GM21515 (cell line): ENCODE measurements at regions not wholly inside any gene's neighbourhood (a gene's known extent, or its start where the extent isn't known, plus 50 kb on each side); places are given as distances from the start of the nearest gene placed in this dataset.

ENCODE experiments used
- ATAC-seq: cut with Tn5 transposase; IDR thresholded peaks from one replicate; pipeline ENCODE4 v1.9.1; 2021; ENCODE audit not compliant: unreplicated experiment

DNA sequence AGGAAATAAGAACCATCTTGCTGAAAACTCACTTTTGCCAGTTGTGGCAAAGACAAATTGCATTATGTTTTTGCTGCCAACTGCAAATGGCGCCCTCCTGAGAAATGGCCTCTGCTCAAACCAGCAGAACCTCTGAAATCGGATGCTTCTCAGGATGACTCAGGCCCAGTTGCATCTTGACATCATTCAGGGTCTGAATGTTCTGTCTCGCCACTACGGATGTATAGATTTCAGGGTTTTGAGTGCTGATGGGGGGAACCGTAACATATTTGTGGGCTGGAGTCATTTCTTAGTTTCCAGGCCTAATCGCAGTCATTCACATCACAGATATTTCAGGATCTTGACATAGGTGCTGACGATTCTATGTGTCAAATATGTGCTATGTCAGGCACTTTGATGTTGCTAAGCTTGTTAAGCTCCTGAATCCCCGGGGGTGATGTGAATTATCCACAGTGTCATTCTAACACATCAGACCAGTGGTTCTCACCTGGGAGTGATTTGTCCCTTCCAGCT, 207.1 kb downstream of the NFATC2 start:
- no peak for ATAC-seq

DNA sequence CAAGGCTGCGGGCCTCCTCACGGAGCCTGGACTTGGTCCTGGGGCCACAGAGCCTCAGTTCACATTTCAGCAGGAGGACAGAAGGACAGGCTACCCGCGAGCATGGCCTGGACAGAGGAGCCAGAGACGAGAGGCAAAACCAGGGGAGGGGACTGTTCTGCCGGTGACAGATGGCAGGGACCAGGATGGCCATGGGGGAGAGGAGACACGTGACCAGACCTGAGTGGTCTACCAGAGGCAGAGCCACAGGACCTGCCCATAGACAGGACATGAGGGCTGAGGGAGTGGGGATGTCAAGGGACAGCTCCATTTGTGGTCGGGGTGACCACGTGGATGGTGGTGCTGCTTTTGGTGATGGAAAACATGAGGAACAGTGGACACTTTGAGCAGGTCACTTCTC, 207.9 kb downstream of the NFATC2 start:
- ATAC-seq = no peak

DNA sequence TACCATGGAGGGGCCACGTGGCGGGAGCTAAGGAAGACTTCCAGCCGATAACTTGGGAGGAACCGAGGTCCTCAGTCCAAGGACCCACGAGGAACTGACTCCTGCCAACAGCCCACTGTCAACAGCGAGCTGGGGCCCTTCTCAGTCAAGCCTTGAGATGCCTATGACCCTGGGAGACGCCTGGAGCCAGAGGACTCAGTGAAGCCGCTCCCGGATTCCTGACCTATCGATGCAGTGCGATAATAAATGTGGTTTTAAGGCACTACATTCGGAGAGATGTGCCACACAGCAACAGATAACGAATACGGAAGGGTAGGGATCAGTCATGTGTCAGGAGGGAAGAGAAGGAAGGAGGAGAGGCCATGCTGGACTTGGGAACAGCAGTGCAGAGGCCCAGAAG, 208.5 kb downstream of the NFATC2 start:
- ATAC-seq = no peak

- ATAC-seq = no peak
Measured at GRCh38 chr20:51333446-51333845, 209.1 kb downstream of the NFATC2 start.

DNA sequence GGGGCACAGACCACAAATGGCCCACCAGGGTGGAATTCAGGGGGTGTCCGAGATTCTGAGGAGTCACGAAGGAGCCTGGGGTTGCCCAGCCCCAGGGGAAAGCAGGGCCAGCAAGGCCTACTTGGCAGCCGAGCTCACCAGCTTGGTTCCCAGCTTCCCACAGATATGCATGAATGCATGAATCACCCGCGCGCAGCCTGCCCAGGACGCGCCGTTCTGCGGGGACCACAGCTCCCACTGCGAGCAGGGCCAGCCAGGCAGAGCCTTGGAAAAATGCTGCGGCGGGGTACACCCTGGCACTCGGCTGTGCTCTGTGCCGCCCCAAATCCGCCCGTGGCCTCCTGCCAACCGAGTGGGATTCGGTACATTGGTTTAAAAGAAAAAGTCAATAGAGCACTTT, 211.0 kb downstream of the NFATC2 start:
- no peak for ATAC-seq

GRCh38 chr20:51329845-51330244, 212.7 kb downstream of the NFATC2 start:
- no peak for ATAC-seq

DNA sequence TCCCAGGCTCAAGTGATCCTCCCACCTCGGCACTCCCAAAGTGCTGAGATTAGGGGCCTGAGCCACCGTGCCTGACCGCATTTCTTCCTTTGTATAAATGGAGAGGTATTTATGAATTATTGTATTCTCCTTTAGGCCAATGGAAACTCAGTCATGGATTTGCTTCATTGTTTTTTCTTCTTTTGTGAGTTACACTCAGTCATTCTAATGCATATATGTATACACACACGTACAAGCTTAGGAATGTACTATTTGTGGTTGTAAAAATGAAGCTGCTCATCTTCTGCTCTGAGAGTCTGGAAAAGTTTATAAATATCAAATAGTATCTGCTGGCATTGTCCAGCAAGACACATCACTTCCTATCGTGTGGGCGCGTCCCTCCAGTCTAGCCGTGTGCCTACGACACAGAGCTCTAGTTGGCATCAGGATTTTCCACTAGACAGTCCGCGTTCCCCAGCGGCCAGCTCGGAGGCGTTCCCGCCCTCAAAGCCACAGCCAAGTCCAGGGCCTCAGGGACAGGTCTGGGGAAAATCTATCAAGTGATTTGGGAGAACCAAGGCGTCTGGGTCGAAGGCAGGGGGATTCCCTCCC, 215.2 kb downstream of the NFATC2 start:
- no peak for ATAC-seq

- no peak for ATAC-seq
Measured at GRCh38 chr20:51326201-51326819, 216.2 kb downstream of the NFATC2 start.

GRCh38 chr20:51322164-51322707, 220.3 kb downstream of the NFATC2 start:
- no peak for ATAC-seq

DNA sequence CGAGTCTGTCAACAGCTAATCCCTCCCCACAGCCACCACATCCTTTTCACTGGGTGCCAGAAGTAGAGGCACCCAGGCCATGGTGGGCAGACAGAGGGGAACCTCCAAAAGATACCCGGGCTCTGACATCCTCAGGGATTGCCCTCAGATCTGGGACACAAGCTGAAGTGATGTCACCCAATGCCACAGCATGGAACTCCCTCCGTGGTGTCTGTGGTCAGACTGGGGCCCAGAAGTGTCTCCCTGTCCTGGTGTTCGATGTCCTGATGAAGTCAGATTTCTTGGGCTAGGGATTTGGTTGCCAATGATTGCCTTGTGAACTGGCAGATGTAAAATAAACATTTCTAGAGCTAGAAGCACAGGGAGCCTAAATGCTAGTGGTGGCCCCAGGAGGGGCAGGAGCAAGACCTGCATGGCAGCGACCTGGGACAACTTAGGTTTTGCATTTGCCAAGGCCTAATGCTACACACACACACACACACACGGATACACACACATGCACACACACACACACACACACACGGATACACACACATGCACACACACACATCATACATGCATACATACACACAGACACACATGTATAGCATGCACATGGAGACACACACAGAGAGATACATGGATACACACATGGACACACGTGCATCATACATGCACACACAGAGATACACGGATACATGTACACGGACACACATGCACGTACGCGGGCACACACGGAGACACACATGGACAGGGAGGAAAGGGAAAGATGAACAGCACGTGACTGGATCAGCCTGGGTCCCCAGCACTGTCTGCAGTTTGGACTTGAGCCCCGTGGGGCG, 221.0 kb downstream of the NFATC2 start:
- ATAC-seq = no peak

DNA sequence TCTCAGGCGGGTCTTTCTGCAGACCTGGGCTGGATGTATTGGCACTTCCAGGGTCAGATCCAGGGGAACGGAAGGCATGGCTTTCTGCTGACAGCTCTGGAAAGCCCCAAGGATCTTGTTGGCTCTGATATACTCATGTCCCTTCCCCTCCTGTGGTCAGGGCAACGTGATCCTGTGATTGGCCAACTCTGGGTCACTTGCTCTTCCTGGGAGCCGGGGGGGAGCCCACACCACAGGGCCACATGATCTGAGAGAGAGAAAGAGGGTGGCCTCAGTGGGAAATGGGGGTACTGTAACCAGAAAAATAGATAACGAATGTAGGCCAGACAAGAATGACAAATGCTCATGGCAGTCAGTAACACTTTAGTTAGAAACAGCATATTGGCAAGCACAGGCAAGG, 223.0 kb downstream of the NFATC2 start:
- no peak for ATAC-seq

DNA sequence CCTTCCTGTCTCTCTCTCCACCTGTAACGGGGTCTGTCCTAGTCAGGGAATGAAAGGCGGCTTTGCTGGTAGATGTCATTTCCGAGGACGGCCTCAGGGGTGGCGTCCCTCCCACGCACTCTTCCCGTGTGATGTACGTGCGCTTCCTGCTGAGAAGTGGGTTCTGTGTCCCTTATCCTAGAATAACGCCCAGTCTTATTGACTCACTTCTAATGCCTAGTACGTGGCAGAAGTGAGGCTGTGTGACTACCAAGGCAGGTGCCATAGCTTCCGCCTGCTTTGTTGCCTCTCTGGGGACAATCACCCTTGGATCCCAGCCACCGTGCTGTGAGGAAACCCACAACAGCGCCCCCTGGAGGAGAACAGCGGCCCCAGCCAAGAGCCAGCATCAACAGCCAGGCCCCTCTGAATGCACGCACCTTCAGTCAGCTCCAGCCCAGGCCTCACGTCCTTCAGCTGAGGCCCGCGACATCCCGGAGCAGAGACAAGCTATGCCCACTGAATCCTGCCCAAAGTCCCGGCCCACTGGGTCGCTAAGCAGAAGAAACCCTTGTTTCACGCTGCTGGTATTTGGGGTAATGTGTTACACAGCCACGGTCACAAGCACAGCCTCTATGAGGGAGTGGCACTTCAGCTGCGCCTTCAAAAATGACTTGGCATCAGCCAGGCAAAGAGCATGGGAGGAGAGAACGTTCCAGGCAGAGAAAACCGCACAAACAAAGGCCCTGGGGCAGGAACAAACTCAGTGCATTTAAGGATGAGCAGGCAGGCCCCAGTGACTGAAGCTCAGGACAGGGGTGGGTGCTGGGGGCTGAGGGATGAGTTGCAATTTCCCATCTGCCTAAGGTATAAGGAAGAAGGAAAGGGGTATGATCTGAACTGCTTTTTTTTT, 224.2 kb downstream of the NFATC2 start:
- ATAC-seq = no peak

GRCh38 chr20:51315390-51315789, 227.1 kb downstream of the NFATC2 start:
- ATAC-seq = no peak

- ATAC-seq = no peak
Measured at GRCh38 chr20:51313358-51313827, 229.1 kb downstream of the NFATC2 start.

DNA sequence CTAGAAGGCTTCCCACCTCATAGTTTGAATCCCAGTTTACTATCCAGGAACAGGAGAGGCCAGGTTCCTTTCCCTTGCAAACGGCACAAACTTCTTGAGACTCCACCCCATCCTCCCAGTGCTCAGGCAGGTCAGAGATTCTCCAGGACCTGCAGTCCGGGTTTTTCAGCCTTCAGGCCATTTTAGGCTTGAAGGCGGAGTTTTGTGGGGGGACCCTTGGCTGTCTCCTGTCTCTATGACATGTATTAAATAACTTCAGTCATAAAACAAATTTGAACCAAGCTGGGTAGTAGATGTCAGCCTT, 230.1 kb downstream of the NFATC2 start:
- no peak for ATAC-seq

DNA sequence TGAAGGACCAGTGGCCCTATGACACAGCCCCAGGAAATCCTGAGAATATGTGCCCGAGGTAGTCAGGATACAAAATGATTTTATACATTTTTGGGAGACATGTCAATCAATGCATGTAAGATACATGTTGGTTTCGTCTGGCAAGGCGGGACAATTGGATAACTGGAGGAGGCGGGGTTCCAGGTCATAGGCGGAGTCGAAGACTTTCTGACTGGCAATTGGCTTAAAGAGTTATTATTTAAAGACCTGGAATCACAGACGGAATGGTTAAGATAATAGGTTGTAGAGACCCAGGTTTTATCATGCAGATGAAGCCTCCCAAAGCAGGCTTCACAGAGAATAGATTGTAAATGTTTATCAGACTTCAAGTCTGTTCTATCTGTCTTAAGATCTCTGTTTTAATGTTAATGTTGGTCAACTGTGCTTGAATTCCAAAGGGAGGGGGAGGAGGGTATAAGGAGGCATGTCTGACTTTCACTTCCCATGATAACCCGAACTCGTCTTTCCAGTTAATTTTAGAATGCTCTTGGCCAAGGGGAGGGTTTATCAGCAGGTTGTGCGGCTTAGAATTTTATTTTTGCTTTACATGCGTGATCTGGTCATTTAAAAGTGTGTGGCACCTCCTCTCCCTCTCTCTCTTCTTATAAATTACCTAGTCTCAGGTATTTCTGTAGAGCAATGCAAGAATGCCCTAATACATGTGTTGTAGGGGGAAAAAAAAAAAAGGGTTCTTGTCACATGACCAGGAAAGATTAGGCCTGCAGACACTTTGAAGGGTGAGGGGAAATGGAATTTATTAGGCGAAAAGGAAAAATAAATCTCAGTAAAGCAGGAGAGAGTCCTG, 230.7 kb downstream of the NFATC2 start:
- ATAC-seq = no peak

DNA sequence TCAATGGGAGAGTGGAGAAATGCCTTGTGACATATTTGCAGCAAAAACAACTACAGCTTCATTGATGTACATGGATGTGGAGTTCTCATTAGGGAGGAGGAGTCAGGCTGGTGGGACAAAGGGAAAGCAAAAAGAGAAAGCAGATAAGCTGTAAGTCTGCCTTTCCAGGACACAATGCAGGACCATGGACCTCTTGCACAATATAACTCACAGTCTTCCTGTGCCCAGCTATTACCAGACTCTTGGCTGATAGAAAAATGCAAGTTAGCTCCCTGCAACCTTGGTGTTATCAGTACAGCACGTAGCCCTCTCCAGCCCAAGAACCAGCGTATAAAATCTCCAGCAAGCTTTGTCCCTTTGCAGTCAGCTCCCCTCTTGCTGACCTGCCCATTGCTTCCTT, 232.3 kb downstream of the NFATC2 start:
- no peak for ATAC-seq

DNA sequence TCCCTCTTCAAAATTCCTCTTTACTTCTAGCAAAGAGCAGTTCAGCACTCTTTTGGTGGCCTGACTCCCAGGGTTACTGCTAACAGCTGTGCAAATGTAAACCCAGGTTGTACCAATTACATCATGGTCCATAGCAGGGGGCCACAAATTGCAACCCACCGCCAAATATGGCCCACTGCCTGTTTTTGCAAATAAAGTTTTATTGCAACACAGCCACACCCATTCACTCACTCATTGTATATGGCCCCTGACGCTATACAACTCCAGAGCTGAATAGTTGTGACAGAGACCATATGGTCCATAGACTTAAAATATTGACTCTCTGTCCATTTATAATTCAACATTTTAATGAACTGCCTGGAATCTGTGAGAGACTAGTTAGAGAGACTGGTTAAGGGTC, 233.4 kb downstream of the NFATC2 start:
- no peak for ATAC-seq

- peak; percentile 63 for ATAC-seq
Measured at GRCh38 chr20:51306521-51307358, 235.8 kb downstream of the NFATC2 start.
